SK-N-SH (cell line): ENCODE measurements at regions not wholly inside any gene's neighbourhood (a gene's known extent, or its start where the extent isn't known, plus 50 kb on each side); places are given as distances from the start of the nearest gene placed in this dataset.

ENCODE experiments used
- CTCF ChIA-PET: fragments of 300-600, 350-600 bp; formaldehyde crosslinking; extraction: SDS; loops from one replicate; lab custom pipeline; 2021; lab: Yijun Ruan, JAX
- POLR2A ChIA-PET: fragments of 350-600 bp; sonication (Branson Sonifier 250); formaldehyde crosslinking; extraction: SDS; loops from one replicate; lab custom pipeline; 2020; ENCODE audit warnings: antibody characterized with exemption, inconsistent platforms; lab: Yijun Ruan, JAX
- DNase-seq: peaks from one replicate; pipeline ENCODE4 v3.0.0; 2012
- H2AFZ ChIP-seq: fragments of 200-600 bp; sonication (generic); 2 replicates; pipeline ENCODE4 v1.8.1; 2016; ENCODE audit warnings: antibody characterized with exemption, mild to moderate bottlenecking, low read depth
- H3F3A ChIP-seq: fragments of 200-600 bp; sonication (generic); replicated peaks from 2 replicates; pipeline ENCODE3; 2016; ENCODE audit warnings: antibody characterized with exemption, mild to moderate bottlenecking; ENCODE audit not compliant: insufficient read depth
- H3K27ac ChIP-seq, 2 experiments: fragments of 200-500 bp in 1 of 2; fragments of 200-600 bp in 1 of 2; sonication (Bioruptor generic) in 1 of 2; sonication (generic), shearing (Covaris generic) in 1 of 2; 2 replicates each; pipeline versions ENCODE4 v1.5.1 to v1.6.1; 2014 to 2016; ENCODE audit warnings: low read depth in 2 of 2, inconsistent platforms in 1 of 2, low read length in 1 of 2, mild to moderate bottlenecking in 1 of 2, mixed read lengths in 1 of 2
- H3K27me3 ChIP-seq: fragments of 200-600 bp; sonication (generic), shearing (Covaris generic); 2 replicates; pipeline ENCODE4 v1.6.1; 2016; ENCODE audit warnings: mixed run types; ENCODE audit not compliant: insufficient read depth
- H3K36me3 ChIP-seq, 2 experiments: fragments of 200-500 bp in 1 of 2; fragments of 200-600 bp in 1 of 2; sonication (Bioruptor generic) in 1 of 2; sonication (generic) in 1 of 2; replicated peaks in 1 of 2; 2 replicates each; pipeline versions ENCODE3 to v1.5.1; 2014 to 2016; ENCODE audit warnings: low read length in 1 of 2, mild to moderate bottlenecking in 1 of 2; ENCODE audit not compliant: insufficient read depth in 2 of 2, control insufficient read depth in 1 of 2
- H3K4me1 ChIP-seq, 2 experiments: fragments of 200-500 bp in 1 of 2; fragments of 200-600 bp in 1 of 2; sonication (Bioruptor generic) in 1 of 2; sonication (generic), shearing (Covaris generic) in 1 of 2; 2 replicates each; pipeline versions ENCODE4 v1.5.1 to v1.6.1; 2014 to 2016; ENCODE audit warnings: low read depth in 1 of 2, low read length in 1 of 2, mixed run types in 1 of 2; ENCODE audit not compliant: insufficient read depth in 2 of 2, control insufficient read depth in 1 of 2
- H3K4me2 ChIP-seq: fragments of 200-600 bp; sonication (generic), shearing (Covaris generic); 2 replicates; pipeline ENCODE4 v1.6.1; 2017; ENCODE audit warnings: mixed run types
- H3K4me3 ChIP-seq, 2 experiments: fragments of 200-500 bp in 1 of 2; fragments of 200-600 bp in 1 of 2; sonication (Bioruptor generic) in 1 of 2; sonication (generic), shearing (Covaris generic) in 1 of 2; 2 replicates each; pipeline versions ENCODE4 v1.5.1 to v1.8.1; 2014 to 2016; ENCODE audit warnings: low read depth in 2 of 2, inconsistent platforms in 1 of 2, low read length in 1 of 2, mild to moderate bottlenecking in 1 of 2, mixed read lengths in 1 of 2, moderate library complexity in 1 of 2
- H3K79me2 ChIP-seq: fragments of 200-600 bp; sonication (generic); 2 replicates; pipeline ENCODE4 v1.8.1; 2017; ENCODE audit warnings: mild to moderate bottlenecking; ENCODE audit not compliant: insufficient read depth
- H3K9ac ChIP-seq: fragments of 200-600 bp; sonication (generic); 2 replicates; pipeline ENCODE4 v1.6.1; 2017; ENCODE audit warnings: mixed run types
- H3K9me2 ChIP-seq: fragments of 200-600 bp; sonication (generic); 2 replicates; pipeline ENCODE4 v1.6.1; 2017; ENCODE audit warnings: mixed run types
- H3K9me3 ChIP-seq: fragments of 200-600 bp; sonication (generic); 2 replicates; pipeline ENCODE4 v1.6.1; 2017; ENCODE audit warnings: mixed run types, mild to moderate bottlenecking, moderate library complexity
- H4K20me1 ChIP-seq: fragments of 200-600 bp; sonication (generic); 2 replicates; pipeline ENCODE4 v1.6.1; 2017; ENCODE audit warnings: mild to moderate bottlenecking, mixed run types; ENCODE audit not compliant: insufficient read depth
- CTCF ChIP-seq: fragments of 200-600 bp; sonication (generic); IDR thresholded peaks from 2 replicates; pipeline ENCODE4 v1.6.1; 2017; ENCODE audit warnings: antibody characterized with exemption, mild to moderate bottlenecking, moderate library complexity
- EP300 ChIP-seq, 2 experiments: IDR thresholded peaks; 2 replicates each; pipeline versions ENCODE4 v1.4.0 to v1.6.1; 2012; ENCODE audit warnings: borderline replicate concordance in 1 of 2, low read depth in 1 of 2, low read length in 1 of 2
- FOSL2 ChIP-seq: IDR thresholded peaks from 2 replicates; pipeline ENCODE4 v1.4.0; 2012; ENCODE audit warnings: low read depth, mild to moderate bottlenecking, moderate library complexity, borderline replicate concordance
- FOXJ3 ChIP-seq: sonication (generic); formaldehyde crosslinking; IDR thresholded peaks from 2 replicates; pipeline ENCODE4 v1.5.1; 2020; ENCODE audit warnings: mild to moderate bottlenecking, missing genetic modification reagents
- FOXM1 ChIP-seq: IDR thresholded peaks from 2 replicates; pipeline ENCODE4 v1.4.0; 2012; ENCODE audit warnings: low read depth, mild to moderate bottlenecking
- IRF3 ChIP-seq: fragments of 150-350 bp; IDR thresholded peaks from 2 replicates; pipeline ENCODE4 v1.6.1; 2016; ENCODE audit warnings: mild to moderate bottlenecking, low read depth, low read length
- JUND ChIP-seq: IDR thresholded peaks from 2 replicates; pipeline ENCODE4 v1.4.0; 2012
- MEF2A ChIP-seq: IDR thresholded peaks from 2 replicates; pipeline ENCODE4 v1.4.0; 2012; ENCODE audit warnings: low read depth, borderline replicate concordance
- NFIC ChIP-seq: IDR thresholded peaks from 2 replicates; pipeline ENCODE4 v1.4.0; 2012; ENCODE audit warnings: borderline replicate concordance
- NRF1 ChIP-seq: IDR thresholded peaks from 2 replicates; pipeline ENCODE4 v1.6.1; 2012; ENCODE audit warnings: low read depth, mild to moderate bottlenecking, low read length
- PBX3 ChIP-seq: IDR thresholded peaks from 2 replicates; pipeline ENCODE4; 2012
- POLR2AphosphoS5 ChIP-seq: IDR thresholded peaks from 2 replicates; pipeline ENCODE4 v1.6.1; 2012; ENCODE audit warnings: low read depth, low read length
- RCOR1 ChIP-seq: fragments of 150-350 bp; IDR thresholded peaks from 2 replicates; pipeline ENCODE4 v1.6.1; 2017; ENCODE audit warnings: antibody characterized with exemption, low read length
- REST ChIP-seq: IDR thresholded peaks from 2 replicates; pipeline ENCODE4 v1.6.1; 2012; ENCODE audit warnings: mild to moderate bottlenecking, low read depth, low read length, moderate library complexity
- RFX5 ChIP-seq: IDR thresholded peaks from 2 replicates; pipeline ENCODE4 v1.6.1; 2012; ENCODE audit warnings: mild to moderate bottlenecking, improper control_type of control experiment, low read length
- SIN3A ChIP-seq: IDR thresholded peaks from 2 replicates; pipeline ENCODE4 v1.6.1; 2012; ENCODE audit warnings: low read depth, mild to moderate bottlenecking, low read length, moderate library complexity, borderline replicate concordance
- TAF1 ChIP-seq: IDR thresholded peaks from 2 replicates; pipeline ENCODE4 v1.6.1; 2012; ENCODE audit warnings: low read depth, mild to moderate bottlenecking, low read length, moderate library complexity, borderline replicate concordance
- TCF12 ChIP-seq: IDR thresholded peaks from 2 replicates; pipeline ENCODE4 v1.4.0; 2012
- TEAD4 ChIP-seq: IDR thresholded peaks from 2 replicates; pipeline ENCODE4 v1.4.0; 2012; ENCODE audit warnings: mild to moderate bottlenecking, borderline replicate concordance; ENCODE audit not compliant: insufficient read depth
- USF1 ChIP-seq: IDR thresholded peaks from 2 replicates; pipeline ENCODE4 v1.4.0; 2012; ENCODE audit warnings: low read depth, borderline replicate concordance
- ZBTB33 ChIP-seq: IDR thresholded peaks from 2 replicates; pipeline ENCODE4 v1.4.0; 2012; ENCODE audit warnings: low read depth, borderline replicate concordance
- WGBS: methylation state at CpG from one replicate; pipeline ENCODE4 v1.1.6; 2017; ENCODE audit warnings: low lambda C conversion rate; 5-methylcytosine and 5-hydroxymethylcytosine counted together
- TF ChIP-seq, protein P1 (sequence below): IDR thresholded peaks from 2 replicates; pipeline ENCODE4 v1.4.0; 2012; ENCODE audit warnings: low read depth

DNA sequence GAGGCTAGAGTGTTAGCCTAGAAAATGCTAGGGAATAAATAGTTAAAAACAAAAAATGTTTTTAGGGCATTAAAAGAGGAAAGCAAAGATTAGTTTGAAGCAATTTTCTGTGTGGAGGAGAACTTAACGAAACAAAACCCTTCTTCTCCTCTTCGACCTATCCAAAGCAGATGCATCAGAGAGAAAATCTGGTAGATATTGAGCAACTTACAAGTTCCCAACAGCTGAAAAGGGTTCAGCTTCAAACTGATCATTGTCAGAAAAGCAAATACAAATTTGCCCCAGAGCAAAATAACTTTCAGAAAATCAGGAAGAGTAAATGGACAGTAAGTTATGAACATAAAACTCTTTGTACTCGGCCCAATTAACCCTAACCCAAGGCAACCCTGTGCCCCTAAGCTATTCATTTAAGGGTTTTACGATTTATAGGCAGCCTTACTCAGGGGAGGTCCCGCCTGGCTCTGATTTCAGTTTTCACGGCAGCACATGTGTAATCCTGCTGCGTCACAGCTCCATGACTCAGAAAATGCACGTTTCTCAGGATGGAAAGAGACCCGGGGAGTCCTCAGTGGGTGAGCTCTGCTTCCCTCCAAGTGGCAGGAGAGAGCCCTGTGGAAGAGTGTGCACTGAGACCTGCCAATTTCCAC lies 405.7 kb upstream of the SALL1 start:
- no peaks in the 10 kb centered on the region for H3K9me2 ChIP-seq
- H4K20me1 ChIP-seq: no peaks in the 10 kb centered on the region
- H3F3A ChIP-seq: no peaks in the 10 kb centered on the region
- ChIA-PET CTCF (interaction anchor here (1.0 kb wide), 1 partner anchor 198 kb away, joined by 3 read pairs; no protein-coding TSS in a partner anchor), POLR2A (no interaction called here)
- no peaks in the 10 kb centered on the region for H3K27me3 ChIP-seq
- no peak overlapping the region for H3K9ac ChIP-seq
- no peak for DNase-seq
- H3K4me1 ChIP-seq: peaks cover 4 to 9% of the 10 kb centered on the region in 2 experiments; a peak in 2 of 4 replicates
- H3K79me2 ChIP-seq: no peaks in the 10 kb centered on the region
- H2AFZ ChIP-seq: peak overlapping the region; percentile 76
- no peaks in the 10 kb centered on the region for H3K36me3 ChIP-seq
- H3K4me3 ChIP-seq: no peak overlapping the region
- 17% methylated on average over 9 of the region's 9 CpGs for WGBS
- H3K9me3 ChIP-seq: no peaks in the 10 kb centered on the region
- peak overlapping the region in 1 of 2 experiments; percentile 37; a peak in 1 of 4 replicates for H3K27ac ChIP-seq
- peak overlapping the region; percentile 54; the same call in 1 of the 2 replicates for H3K4me2 ChIP-seq
- TF ChIP-seq RCOR1 (no peak), FOSL2 (peak; percentile 62; the same call in 1 of the 2 replicates), NRF1 (no peak), MEF2A (no peak), TCF12 (peak; percentile 57), NFIC (no peak), REST (no peak), SIN3A (no peak), POLR2AphosphoS5 (no peak), TAF1 (no peak), IRF3 (no peak), FOXM1 (no peak), ZBTB33 (no peak), CTCF (no peak), FOXJ3 (CRISPR knock-in tag) (no peak), PBX3 (peak; percentile 33; the same call in 1 of the 2 replicates), JUND (peak; percentile 56), RFX5 (no peak), EP300 (IDR thresholded peaks at IDR 0.05; ENCODE audit: borderline replicate concordance in 1 of 2, low read depth in 1 of 2, low read length in 1 of 2) (0 out of 4 replicates have a peak, but pooled peaks of 1 of the 2 experiments have one; percentile 21), TEAD4 (no peak), USF1 (no peak)
- TF ChIP-seq, protein P1, sequence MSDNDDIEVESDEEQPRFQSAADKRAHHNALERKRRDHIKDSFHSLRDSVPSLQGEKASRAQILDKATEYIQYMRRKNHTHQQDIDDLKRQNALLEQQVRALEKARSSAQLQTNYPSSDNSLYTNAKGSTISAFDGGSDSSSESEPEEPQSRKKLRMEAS: peak; percentile 83
